SK-N-SH treated with all-trans-retinoic acid at 6 μM for 48 hours (cell line): ENCODE measurements at regions not wholly inside any gene's neighbourhood (a gene's known extent, or its start where the extent isn't known, plus 50 kb on each side); places are given as distances from the start of the nearest gene placed in this dataset.

ENCODE experiments used
- ATAC-seq: fragments of 200-7000 bp; cut with Tn5 transposase; 3 replicates; pipeline ENCODE4 v1.9.1; 2020; ENCODE audit warnings: mild to moderate bottlenecking, moderate library complexity
- ARNTL ChIP-seq: fragments of 450-650 bp; formaldehyde crosslinking; IDR thresholded peaks from 2 replicates; pipeline ENCODE4 v1.5.0; 2020; ENCODE audit warnings: low read depth, mild to moderate bottlenecking, moderate library complexity, borderline replicate concordance
- BACH2 ChIP-seq: fragments of 250-450 bp; sonication (Bioruptor Pico); IDR thresholded peaks from 2 replicates; pipeline ENCODE4 v1.9.0; 2021; ENCODE audit warnings: mild to moderate bottlenecking, borderline replicate concordance
- CREB5 ChIP-seq: fragments of 250-450 bp; sonication (Bioruptor Pico); IDR thresholded peaks from 2 replicates; pipeline ENCODE4 v1.5.1; 2020; ENCODE audit warnings: low read depth, mild to moderate bottlenecking, moderate library complexity
- ESRRG ChIP-seq: fragments of 250-450 bp; sonication (Bioruptor Pico); IDR thresholded peaks from 2 replicates; pipeline ENCODE4 v1.6.1; 2021; ENCODE audit warnings: mild to moderate bottlenecking
- GLIS3 ChIP-seq: fragments of 250-450 bp; sonication (Bioruptor Pico); IDR thresholded peaks from 2 replicates; pipeline ENCODE4 v1.5.0; 2020; ENCODE audit warnings: mild to moderate bottlenecking, moderate library complexity
- ISL1 ChIP-seq: fragments of 250-450 bp; sonication (Bioruptor Pico); IDR thresholded peaks from 2 replicates; pipeline ENCODE4 v2.1.2; 2022; ENCODE audit warnings: mild to moderate bottlenecking, moderate library complexity
- OSR1 ChIP-seq: fragments of 250-450 bp; sonication (Bioruptor Pico); IDR thresholded peaks from 2 replicates; pipeline ENCODE4 v1.8.0; 2022; ENCODE audit warnings: moderate library complexity, mild to moderate bottlenecking, inconsistent platforms
- RARB ChIP-seq: fragments of 250-450 bp; sonication (Bioruptor Pico); IDR thresholded peaks from 2 replicates; pipeline ENCODE4 v1.8.0; 2021; ENCODE audit warnings: mild to moderate bottlenecking, moderate library complexity
- SNAI2 ChIP-seq: fragments of 250-450 bp; sonication (Bioruptor Pico); IDR thresholded peaks from 2 replicates; pipeline ENCODE4 v1.5.0; 2020; ENCODE audit warnings: mild to moderate bottlenecking, moderate library complexity
- TCF4 ChIP-seq: fragments of 250-450 bp; sonication (Bioruptor Pico); IDR thresholded peaks from 2 replicates; pipeline ENCODE4 v1.8.0; 2021; ENCODE audit warnings: mild to moderate bottlenecking, moderate library complexity, borderline replicate concordance
- TSHZ2 ChIP-seq: fragments of 250-450 bp; sonication (Bioruptor Pico); IDR thresholded peaks from 2 replicates; pipeline ENCODE4 v1.5.0; 2020; ENCODE audit warnings: mild to moderate bottlenecking, moderate library complexity
- ZC3H10 ChIP-seq: fragments of 250-450 bp; sonication (Bioruptor Pico); IDR thresholded peaks from 2 replicates; pipeline ENCODE4 v1.5.1; 2021; ENCODE audit warnings: mild to moderate bottlenecking, moderate library complexity
- ZFP3 ChIP-seq: fragments of 250-450 bp; sonication (Bioruptor Pico); IDR thresholded peaks from 2 replicates; pipeline ENCODE4 v1.5.0; 2020; ENCODE audit warnings: mild to moderate bottlenecking, moderate library complexity
- ZFP30 ChIP-seq: fragments of 450-650 bp; formaldehyde crosslinking; IDR thresholded peaks from 2 replicates; pipeline ENCODE4 v1.5.0; 2022; ENCODE audit warnings: mild to moderate bottlenecking, moderate library complexity
- ZNF565 ChIP-seq: fragments of 450-650 bp; formaldehyde crosslinking; conservative IDR thresholded peaks from 2 replicates; pipeline ENCODE4 v1.5.0; 2020; ENCODE audit warnings: low read depth, mild to moderate bottlenecking, moderate library complexity
- ZNF70 ChIP-seq: fragments of 450-650 bp; formaldehyde crosslinking; IDR thresholded peaks from 2 replicates; pipeline ENCODE4 v1.5.0; 2020; ENCODE audit warnings: mild to moderate bottlenecking, moderate library complexity
- ZNF8 ChIP-seq: fragments of 450-650 bp; formaldehyde crosslinking; IDR thresholded peaks from 2 replicates; pipeline ENCODE4 v1.5.0; 2020; ENCODE audit warnings: mild to moderate bottlenecking, moderate library complexity
- TF ChIP-seq, protein P1 (sequence below): fragments of 250-450 bp; sonication (Bioruptor Pico); IDR thresholded peaks from 2 replicates; pipeline ENCODE4 v1.8.0; 2020; ENCODE audit warnings: mild to moderate bottlenecking, moderate library complexity, borderline replicate concordance

DNA sequence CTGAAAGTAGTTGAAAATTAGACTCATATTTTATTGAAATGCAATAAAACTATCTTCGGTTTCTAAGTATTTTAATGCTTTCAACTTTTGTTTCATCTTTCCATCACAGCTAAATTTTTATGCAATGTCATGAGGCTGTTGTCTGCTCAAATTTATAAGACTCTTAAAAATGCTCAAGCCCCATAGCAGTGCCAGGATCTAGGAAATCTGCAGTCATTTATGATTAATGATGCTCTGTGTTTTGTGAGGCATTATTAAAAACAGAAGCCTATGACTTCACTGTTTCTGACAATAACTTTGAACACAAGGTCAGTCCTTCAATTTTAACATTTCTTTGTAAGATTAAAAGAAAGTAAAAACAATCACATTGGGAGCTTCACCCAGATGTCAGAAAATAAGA, 112.5 kb downstream of the ALX1 start:
- ATAC-seq: peak; percentile 72
- TF ChIP-seq ZFP30 (CRISPR knock-in tag) (no peak), CREB5 (CRISPR knock-in tag) (peak; percentile 72), ISL1 (CRISPR knock-in tag) (peak; percentile 83), TCF4 (CRISPR knock-in tag) (0 out of 2 replicates have a peak, but pooled peaks have one; percentile 23)

GRCh38 chr12:85393606-85394005, 113.6 kb downstream of the ALX1 start:
- ATAC-seq: no peak
- no peak for TF ChIP-seq ZFP30 (CRISPR knock-in tag)
- TF ChIP-seq ZNF70: no peak
- no peak for TF ChIP-seq RARB
- no peak for TF ChIP-seq SNAI2 (CRISPR knock-in tag)
- TF ChIP-seq ZFP3 (CRISPR knock-in tag): no peak
- no peak for TF ChIP-seq ARNTL
- TF ChIP-seq ZC3H10: no peak
- no peak for TF ChIP-seq ZNF565 (CRISPR knock-in tag)
- TF ChIP-seq TSHZ2: no peak
- TF ChIP-seq CREB5 (CRISPR knock-in tag): no peak
- no peak for TF ChIP-seq BACH2 (CRISPR knock-in tag)

- no peak for ATAC-seq
- TF ChIP-seq ESRRG (CRISPR knock-in tag): no peak
- no peak for TF ChIP-seq OSR1 (CRISPR knock-in tag)
- TF ChIP-seq GLIS3 (CRISPR knock-in tag): no peak
- no peak for TF ChIP-seq ZFP30 (CRISPR knock-in tag)
These were observed 114.0 kb downstream of the ALX1 start for GRCh38 chr12:85394065-85394464.

DNA sequence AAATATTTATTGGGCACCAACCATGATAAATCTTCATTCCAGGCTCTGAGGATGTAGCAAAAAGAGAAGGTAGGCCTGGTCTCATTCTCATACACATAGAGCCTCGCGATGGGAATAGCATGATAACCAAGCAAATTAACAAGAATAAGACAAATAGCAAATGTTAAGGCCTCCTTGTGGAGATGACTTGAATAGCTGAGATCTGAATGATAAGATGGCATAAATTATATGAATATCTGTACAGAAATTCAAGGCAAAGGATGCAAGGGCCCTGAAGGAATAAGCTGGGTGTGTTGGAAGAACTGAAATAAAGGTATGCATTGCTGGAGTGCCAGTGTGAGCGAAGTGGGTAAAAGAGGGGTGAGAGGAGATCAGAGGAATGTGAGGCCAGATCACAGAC, 114.8 kb downstream of the ALX1 start:
- ATAC-seq: no peak
- TF ChIP-seq OSR1 (CRISPR knock-in tag) (no peak), ZNF8 (no peak), GLIS3 (CRISPR knock-in tag) (no peak), ISL1 (CRISPR knock-in tag) (no peak)

DNA sequence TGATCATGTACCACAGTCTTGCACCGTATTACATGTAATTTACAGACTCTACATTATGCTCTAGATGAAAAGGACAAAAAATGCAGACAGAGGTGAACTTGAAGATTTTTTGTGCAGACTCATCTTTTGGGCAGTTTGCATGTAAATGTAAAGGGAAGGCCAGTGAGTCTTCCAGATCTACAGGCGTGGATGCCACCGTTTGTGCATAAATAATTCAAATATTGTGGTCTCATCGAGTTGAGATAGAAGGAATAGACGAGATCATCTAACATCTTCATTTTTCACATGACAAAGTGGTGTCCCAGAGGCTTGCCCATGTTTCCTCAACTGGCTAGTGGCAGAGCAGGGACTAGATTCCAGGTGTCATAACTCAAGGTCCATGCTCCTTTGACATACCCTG, 125.2 kb downstream of the ALX1 start:
- TF ChIP-seq BACH2 (CRISPR knock-in tag) (no peak), GLIS3 (CRISPR knock-in tag) (no peak), OSR1 (CRISPR knock-in tag) (no peak), ZNF565 (CRISPR knock-in tag) (no peak), TSHZ2 (no peak), ARNTL (no peak)
- TF ChIP-seq, protein P1, sequence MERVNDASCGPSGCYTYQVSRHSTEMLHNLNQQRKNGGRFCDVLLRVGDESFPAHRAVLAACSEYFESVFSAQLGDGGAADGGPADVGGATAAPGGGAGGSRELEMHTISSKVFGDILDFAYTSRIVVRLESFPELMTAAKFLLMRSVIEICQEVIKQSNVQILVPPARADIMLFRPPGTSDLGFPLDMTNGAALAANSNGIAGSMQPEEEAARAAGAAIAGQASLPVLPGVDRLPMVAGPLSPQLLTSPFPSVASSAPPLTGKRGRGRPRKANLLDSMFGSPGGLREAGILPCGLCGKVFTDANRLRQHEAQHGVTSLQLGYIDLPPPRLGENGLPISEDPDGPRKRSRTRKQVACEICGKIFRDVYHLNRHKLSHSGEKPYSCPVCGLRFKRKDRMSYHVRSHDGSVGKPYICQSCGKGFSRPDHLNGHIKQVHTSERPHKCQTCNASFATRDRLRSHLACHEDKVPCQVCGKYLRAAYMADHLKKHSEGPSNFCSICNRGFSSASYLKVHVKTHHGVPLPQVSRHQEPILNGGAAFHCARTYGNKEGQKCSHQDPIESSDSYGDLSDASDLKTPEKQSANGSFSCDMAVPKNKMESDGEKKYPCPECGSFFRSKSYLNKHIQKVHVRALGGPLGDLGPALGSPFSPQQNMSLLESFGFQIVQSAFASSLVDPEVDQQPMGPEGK: no peak
- ATAC-seq: no peak
